ENCODE measurements at regions not wholly inside any gene's neighbourhood (a gene's known extent, or its start where the extent isn't known, plus 50 kb on each side); places are given as distances from the start of the nearest gene placed in this dataset.

DNA sequence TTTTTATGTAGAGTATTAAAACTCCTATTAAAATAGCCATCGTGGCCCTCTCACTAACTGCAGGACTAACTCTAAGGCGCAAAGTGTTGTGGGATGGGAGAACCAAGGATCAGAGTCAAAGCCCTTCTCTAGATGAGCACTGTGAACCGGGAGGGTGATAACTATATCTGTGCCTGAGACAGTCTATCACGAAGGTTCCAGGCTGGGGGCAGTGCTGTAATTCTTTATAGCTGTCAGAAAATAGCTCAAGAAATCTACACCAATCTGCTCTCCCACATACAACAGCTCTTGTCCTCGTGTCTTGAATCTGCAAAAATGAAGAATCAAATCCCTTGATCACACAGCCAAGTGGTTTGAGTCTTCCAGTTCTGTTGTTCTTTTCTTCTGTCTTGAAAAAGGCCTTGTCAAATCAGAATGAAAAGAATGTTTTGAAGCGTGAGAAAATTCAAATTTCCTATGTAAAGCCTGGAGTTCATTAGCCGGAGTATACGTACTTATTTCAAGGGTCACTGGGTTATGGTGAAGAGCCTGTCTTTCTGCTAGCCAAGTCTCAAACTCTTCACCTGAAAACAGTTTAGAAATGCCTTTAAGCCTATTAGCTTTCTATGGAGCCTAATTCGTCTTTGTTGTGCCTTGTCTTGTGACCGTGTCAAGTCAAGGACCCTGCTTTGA lies 185.3 kb upstream of the NECTIN3 start:
- TF ChIP-seq, protein P1, sequence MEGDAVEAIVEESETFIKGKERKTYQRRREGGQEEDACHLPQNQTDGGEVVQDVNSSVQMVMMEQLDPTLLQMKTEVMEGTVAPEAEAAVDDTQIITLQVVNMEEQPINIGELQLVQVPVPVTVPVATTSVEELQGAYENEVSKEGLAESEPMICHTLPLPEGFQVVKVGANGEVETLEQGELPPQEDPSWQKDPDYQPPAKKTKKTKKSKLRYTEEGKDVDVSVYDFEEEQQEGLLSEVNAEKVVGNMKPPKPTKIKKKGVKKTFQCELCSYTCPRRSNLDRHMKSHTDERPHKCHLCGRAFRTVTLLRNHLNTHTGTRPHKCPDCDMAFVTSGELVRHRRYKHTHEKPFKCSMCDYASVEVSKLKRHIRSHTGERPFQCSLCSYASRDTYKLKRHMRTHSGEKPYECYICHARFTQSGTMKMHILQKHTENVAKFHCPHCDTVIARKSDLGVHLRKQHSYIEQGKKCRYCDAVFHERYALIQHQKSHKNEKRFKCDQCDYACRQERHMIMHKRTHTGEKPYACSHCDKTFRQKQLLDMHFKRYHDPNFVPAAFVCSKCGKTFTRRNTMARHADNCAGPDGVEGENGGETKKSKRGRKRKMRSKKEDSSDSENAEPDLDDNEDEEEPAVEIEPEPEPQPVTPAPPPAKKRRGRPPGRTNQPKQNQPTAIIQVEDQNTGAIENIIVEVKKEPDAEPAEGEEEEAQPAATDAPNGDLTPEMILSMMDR (IDR thresholded peaks at IDR 0.05), result no peak
- TF ChIP-seq POLR2A (IDR thresholded peaks at IDR 0.05), result no peak
